MM.1S (cell line): ENCODE measurements at regions not wholly inside any gene's neighbourhood (a gene's known extent, or its start where the extent isn't known, plus 50 kb on each side); places are given as distances from the start of the nearest gene placed in this dataset.

ENCODE experiments used
- DNase-seq: peaks from one replicate; pipeline ENCODE4 v3.0.0-alpha.2; 2015
- H2AFZ ChIP-seq: fragments of 300-600 bp; sonication (generic); 2 replicates; pipeline ENCODE4 v1.6.0; 2016; ENCODE audit warnings: antibody characterized with exemption, low read length
- H3F3A ChIP-seq: fragments of 300-600 bp; sonication (generic); 2 replicates; pipeline ENCODE4 v1.6.1; 2016; ENCODE audit warnings: mild to moderate bottlenecking, antibody characterized with exemption, low read length, moderate library complexity, mixed read lengths; ENCODE audit not compliant: insufficient read depth
- H3K27ac ChIP-seq: fragments of 300-600 bp; sonication (generic); 2 replicates; pipeline ENCODE4 v1.5.1; 2016; ENCODE audit warnings: mild to moderate bottlenecking, low read length
- H3K27me3 ChIP-seq: fragments of 300-600 bp; sonication (generic); replicated peaks from 2 replicates; pipeline ENCODE4 v1.6.0; 2016; ENCODE audit warnings: low read length; ENCODE audit not compliant: insufficient read depth
- H3K36me3 ChIP-seq: fragments of 300-600 bp; sonication (generic); replicated peaks from 2 replicates; pipeline ENCODE4 v1.6.1; 2016; ENCODE audit warnings: mild to moderate bottlenecking, low read length, mixed read lengths; ENCODE audit not compliant: insufficient read depth
- H3K4me1 ChIP-seq: fragments of 300-600 bp; sonication (generic); 2 replicates; pipeline ENCODE4 v1.6.1; 2016; ENCODE audit warnings: low read length, mixed read lengths
- H3K4me2 ChIP-seq: fragments of 300-600 bp; sonication (generic); 2 replicates; pipeline ENCODE4 v1.6.0; 2016; ENCODE audit warnings: low read depth, low read length
- H3K4me3 ChIP-seq: fragments of 300-600 bp; sonication (generic); 2 replicates; pipeline ENCODE4 v1.5.1; 2016; ENCODE audit warnings: low read length, mixed read lengths
- H3K79me2 ChIP-seq: fragments of 300-600 bp; sonication (generic); 2 replicates; pipeline ENCODE4 v1.6.1; 2016; ENCODE audit warnings: mixed run types, low read length, mixed read lengths
- H3K9ac ChIP-seq: fragments of 300-600 bp; sonication (generic); 2 replicates; pipeline ENCODE4 v1.6.1; 2016; ENCODE audit warnings: low read length, mixed read lengths
- H3K9me2 ChIP-seq: fragments of 300-600 bp; sonication (generic); replicated peaks from 2 replicates; pipeline ENCODE4 v1.6.1; 2016; ENCODE audit warnings: mild to moderate bottlenecking, low read length, mixed read lengths; ENCODE audit not compliant: insufficient read depth
- H3K9me3 ChIP-seq: fragments of 300-600 bp; sonication (generic); replicated peaks from 2 replicates; pipeline ENCODE4 v1.6.1; 2016; ENCODE audit warnings: mild to moderate bottlenecking, low read length, mixed read lengths; ENCODE audit not compliant: insufficient read depth
- H4K20me1 ChIP-seq: fragments of 300-600 bp; sonication (generic); 2 replicates; pipeline ENCODE4 v1.6.1; 2016; ENCODE audit warnings: mild to moderate bottlenecking, low read length, moderate library complexity, mixed read lengths; ENCODE audit not compliant: insufficient read depth
- EZH2 ChIP-seq: fragments of 300-600 bp; sonication (generic); optimal IDR thresholded peaks from 2 replicates; pipeline ENCODE3; 2017; ENCODE audit warnings: low read depth, mild to moderate bottlenecking, antibody characterized with exemption, low read length, mixed read lengths
- EZH2phosphoT487 ChIP-seq: fragments of 300-600 bp; sonication (generic); IDR thresholded peaks from 2 replicates; pipeline ENCODE4 v1.6.1; 2018; ENCODE audit warnings: antibody characterized with exemption, low read length
- TF ChIP-seq, protein P1 (sequence below): fragments of 300-600 bp; sonication (generic); IDR thresholded peaks from 2 replicates; pipeline ENCODE4 v1.5.1; 2016; ENCODE audit warnings: antibody characterized with exemption, low read length, mixed read lengths

- Histone ChIP-seq H3F3A (no peaks in the 10 kb centered on the region), H3K36me3 (no peaks in the 10 kb centered on the region), H3K27me3 (no peaks in the 10 kb centered on the region), H3K9me3 (no peaks in the 10 kb centered on the region), H2AFZ (no peak overlapping the region), H3K79me2 (no peaks in the 10 kb centered on the region), H3K9ac (no peak overlapping the region), H3K4me1 (no peaks in the 10 kb centered on the region), H3K4me3 (no peak overlapping the region), H3K9me2 (no peaks in the 10 kb centered on the region), H3K27ac (no peak overlapping the region), H3K4me2 (no peak overlapping the region), H4K20me1 (no peaks in the 10 kb centered on the region)
- TF ChIP-seq EZH2phosphoT487 = no peak
- no peak for TF ChIP-seq EZH2
- TF ChIP-seq, protein P1, sequence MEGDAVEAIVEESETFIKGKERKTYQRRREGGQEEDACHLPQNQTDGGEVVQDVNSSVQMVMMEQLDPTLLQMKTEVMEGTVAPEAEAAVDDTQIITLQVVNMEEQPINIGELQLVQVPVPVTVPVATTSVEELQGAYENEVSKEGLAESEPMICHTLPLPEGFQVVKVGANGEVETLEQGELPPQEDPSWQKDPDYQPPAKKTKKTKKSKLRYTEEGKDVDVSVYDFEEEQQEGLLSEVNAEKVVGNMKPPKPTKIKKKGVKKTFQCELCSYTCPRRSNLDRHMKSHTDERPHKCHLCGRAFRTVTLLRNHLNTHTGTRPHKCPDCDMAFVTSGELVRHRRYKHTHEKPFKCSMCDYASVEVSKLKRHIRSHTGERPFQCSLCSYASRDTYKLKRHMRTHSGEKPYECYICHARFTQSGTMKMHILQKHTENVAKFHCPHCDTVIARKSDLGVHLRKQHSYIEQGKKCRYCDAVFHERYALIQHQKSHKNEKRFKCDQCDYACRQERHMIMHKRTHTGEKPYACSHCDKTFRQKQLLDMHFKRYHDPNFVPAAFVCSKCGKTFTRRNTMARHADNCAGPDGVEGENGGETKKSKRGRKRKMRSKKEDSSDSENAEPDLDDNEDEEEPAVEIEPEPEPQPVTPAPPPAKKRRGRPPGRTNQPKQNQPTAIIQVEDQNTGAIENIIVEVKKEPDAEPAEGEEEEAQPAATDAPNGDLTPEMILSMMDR = no peak
- DNase-seq = no peak
Observed at GRCh38 chr5:89117124-89117644, 234.2 kb upstream of the MEF2C start.

DNA sequence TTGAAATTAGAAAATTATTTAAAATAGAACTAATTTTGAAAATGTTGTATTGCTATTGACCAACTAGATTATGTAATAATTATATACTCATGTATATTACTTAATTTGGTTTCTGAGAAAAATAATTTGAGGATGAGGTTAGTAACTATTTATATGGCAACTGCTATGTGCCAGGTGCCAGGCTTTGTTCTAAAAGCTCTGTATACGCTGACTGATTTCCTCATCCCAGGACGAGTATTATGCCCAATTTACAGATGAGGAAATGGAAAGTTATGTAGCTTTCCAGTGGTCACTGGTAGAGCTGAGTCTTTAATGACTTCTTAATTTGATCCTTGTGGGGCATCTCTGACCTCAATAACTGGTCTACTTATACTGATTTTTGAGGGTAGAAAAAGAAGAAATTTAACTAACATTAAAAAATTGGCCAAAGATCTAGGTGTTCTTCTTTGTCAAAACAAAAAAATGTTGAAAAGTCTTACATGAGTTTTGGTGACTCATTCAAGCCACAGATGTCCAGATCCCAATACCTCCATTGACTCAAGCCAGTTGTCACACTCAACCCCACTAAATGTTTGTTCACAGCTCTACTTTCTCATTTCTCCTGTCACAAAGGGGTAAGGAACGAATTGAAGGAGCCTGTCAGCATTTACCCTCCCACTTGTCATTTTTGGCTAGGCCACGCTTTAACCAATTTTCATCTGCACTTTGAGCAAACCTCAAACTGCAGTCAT, 228.1 kb upstream of the MEF2C start:
- Histone ChIP-seq H3K4me1 (no peaks in the 10 kb centered on the region), H4K20me1 (no peaks in the 10 kb centered on the region), H3K9ac (no peak overlapping the region), H3K27ac (no peak overlapping the region), H3F3A (no peaks in the 10 kb centered on the region), H3K4me2 (no peak overlapping the region), H3K4me3 (no peak overlapping the region), H3K27me3 (no peaks in the 10 kb centered on the region), H3K9me2 (no peaks in the 10 kb centered on the region), H3K9me3 (no peaks in the 10 kb centered on the region), H2AFZ (no peak overlapping the region), H3K36me3 (no peaks in the 10 kb centered on the region), H3K79me2 (no peaks in the 10 kb centered on the region)
- no peak for TF ChIP-seq EZH2phosphoT487
- TF ChIP-seq EZH2 = no peak
- TF ChIP-seq, protein P1 = no peak
- no peak for DNase-seq

- Histone ChIP-seq H3K79me2 (no peaks in the 10 kb centered on the region), H3K9me3 (no peaks in the 10 kb centered on the region), H3K9ac (no peak overlapping the region), H2AFZ (no peak overlapping the region), H3K4me2 (no peak overlapping the region), H3K36me3 (no peaks in the 10 kb centered on the region), H3K9me2 (no peaks in the 10 kb centered on the region), H4K20me1 (no peaks in the 10 kb centered on the region), H3F3A (no peaks in the 10 kb centered on the region), H3K4me3 (no peak overlapping the region), H3K27me3 (no peaks in the 10 kb centered on the region), H3K27ac (no peak overlapping the region), H3K4me1 (no peaks in the 10 kb centered on the region)
- TF ChIP-seq, protein P1 = no peak
- TF ChIP-seq EZH2 = no peak
- no peak for TF ChIP-seq EZH2phosphoT487
- no peak for DNase-seq
Observed at GRCh38 chr5:89106480-89106879, 223.5 kb upstream of the MEF2C start.
